CD4-positive, alpha-beta T cell (primary cell): ENCODE measurements at regions not wholly inside any gene's neighbourhood (a gene's known extent, or its start where the extent isn't known, plus 50 kb on each side); places are given as distances from the start of the nearest gene placed in this dataset.
"Not testable (repeated sequence)": the region's sequence is repeated elsewhere in the genome, so short reads cannot be mapped to it uniquely, and the experiment has no call there.

Experiments used
- ATAC-seq: fragments of 200-7000 bp; cut with Tn5 transposase; one replicate; pipeline ENCODE4 v1.10.0; 2022; ENCODE audit warnings: mild to moderate bottlenecking; ENCODE audit not compliant: poor library complexity
- CTCF ChIA-PET: fragments of 350-600 bp; sonication (Branson Sonifier 250); formaldehyde crosslinking; loops from one replicate; lab custom pipeline; 2021; ENCODE audit warnings: antibody characterized with exemption, inconsistent platforms; lab: Charles Lee
- POLR2A ChIA-PET: fragments of 350-600 bp; sonication (Branson Sonifier 250); formaldehyde crosslinking; loops from one replicate; lab custom pipeline; 2021; ENCODE audit warnings: antibody characterized with exemption, inconsistent platforms; lab: Charles Lee
- DNase-seq, 14 experiments: peaks; one replicate each; pipeline ENCODE4 v3.0.0-alpha.2; 2013 to 2020; ENCODE audit warnings: mixed read lengths in 2 of 14
- H3K27ac ChIP-seq, 2 donors: one replicate each; pipeline versions ENCODE4 v1.5.1 to v1.7.0; 2013; ENCODE audit warnings: low read length in 2 of 2, low read depth in 1 of 2, mild to moderate bottlenecking in 1 of 2
- H3K27me3 ChIP-seq, 2 experiments: 1 replicate in 1 of 2; 2 replicates in 1 of 2; pipeline versions ENCODE4 v1.6.1 to v1.7.0; 2013; ENCODE audit warnings: low read length in 2 of 2, control low read depth in 1 of 2, mild to moderate bottlenecking in 1 of 2, moderate library complexity in 1 of 2; ENCODE audit not compliant: insufficient read depth in 2 of 2, control insufficient read depth in 1 of 2
- H3K36me3 ChIP-seq: one replicate; pipeline ENCODE4 v1.6.1; 2013; ENCODE audit warnings: low read length, control low read depth; ENCODE audit not compliant: insufficient read depth
- H3K4me1 ChIP-seq: one replicate; pipeline ENCODE4 v1.6.1; 2013; ENCODE audit warnings: low read length, control low read depth; ENCODE audit not compliant: insufficient read depth
- H3K4me3 ChIP-seq: one replicate; pipeline ENCODE4 v1.5.1; 2013; ENCODE audit warnings: mild to moderate bottlenecking, low read length, moderate library complexity
- H3K9me3 ChIP-seq, 2 experiments: 1 replicate in 1 of 2; 2 replicates in 1 of 2; pipeline versions ENCODE4 v1.6.1 to v1.7.0; 2013; ENCODE audit warnings: low read length in 2 of 2, mild to moderate bottlenecking in 2 of 2, control low read depth in 1 of 2, moderate library complexity in 1 of 2; ENCODE audit not compliant: control insufficient read depth in 1 of 2, insufficient read depth in 1 of 2
- H3K27ac Mint-ChIP-seq: one replicate; pipeline ENCODE4 v1.8.0; 2020; ENCODE audit warnings: mixed read lengths
- H3K27me3 Mint-ChIP-seq: one replicate; pipeline ENCODE4 v1.8.0; 2021; ENCODE audit warnings: mixed read lengths
- H3K36me3 Mint-ChIP-seq: one replicate; pipeline ENCODE4 v1.8.0; 2021; ENCODE audit warnings: low read depth, mixed read lengths
- H3K4me1 Mint-ChIP-seq: one replicate; pipeline ENCODE4 v1.8.0; 2021; ENCODE audit warnings: low read depth, mixed read lengths
- H3K4me3 Mint-ChIP-seq: one replicate; pipeline ENCODE4 v1.8.0; 2020; ENCODE audit warnings: mild to moderate bottlenecking, mixed read lengths
- H3K9me3 Mint-ChIP-seq: one replicate; pipeline ENCODE4 v1.8.0; 2020; ENCODE audit warnings: mixed read lengths
- intact Hi-C, 2 experiments: fragments of 100-400 bp; cut with DNase I in 1 of 2; cut with micrococcal nuclease in 1 of 2; formaldehyde crosslinking; loops; one replicate each; pipeline versions ENCODE4 v1.15.1 to v1.9.0; 2023 to 2025; cut with DNase I, micrococcal nuclease

GRCh38 chr1:146416642-146417041 lies 187.8 kb upstream of the NOTCH2NLA start:
- H3K27ac ChIP-seq, DNase-seq, H3K4me1 ChIP-seq, H3K36me3 ChIP-seq, H3K4me3 ChIP-seq, H3K9me3 Mint-ChIP-seq, H3K4me3 Mint-ChIP-seq, H3K36me3 Mint-ChIP-seq, intact Hi-C loops, POLR2A ChIA-PET, H3K27ac Mint-ChIP-seq, ATAC-seq, H3K9me3 ChIP-seq, CTCF ChIA-PET, H3K27me3 Mint-ChIP-seq, H3K27me3 ChIP-seq: not testable (repeated sequence)
- peaks cover 13% of the 10 kb centered on the region for H3K4me1 Mint-ChIP-seq

DNA sequence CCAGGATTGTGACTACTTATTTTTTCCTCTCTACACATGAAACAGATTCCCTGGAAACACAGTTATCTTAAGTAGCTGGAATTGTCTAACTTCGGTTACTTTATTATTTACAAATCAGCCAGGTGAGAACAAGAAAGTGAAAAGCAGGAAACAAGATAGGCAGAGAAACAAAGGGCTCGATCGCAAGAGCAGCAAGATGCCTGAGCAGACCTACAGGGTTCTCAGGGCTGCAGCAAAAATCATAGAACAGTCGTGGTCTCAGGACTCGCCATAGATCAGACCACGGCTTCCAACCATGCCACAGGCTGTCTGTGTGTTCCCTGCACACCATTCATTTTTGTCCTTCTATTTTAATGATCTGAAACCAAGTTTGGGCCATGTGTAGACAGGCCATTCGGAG lies 186.2 kb upstream of the NOTCH2NLA start:
- Mint-ChIP-seq H3K27ac (peak overlapping the region; percentile 88), H3K4me1 (peaks cover 16% of the 10 kb centered on the region)
- H3K9me3 ChIP-seq, H3K4me3 Mint-ChIP-seq, H3K27me3 ChIP-seq, H3K9me3 Mint-ChIP-seq, H3K27ac ChIP-seq, CTCF ChIA-PET, DNase-seq, POLR2A ChIA-PET, H3K4me3 ChIP-seq, H3K4me1 ChIP-seq, ATAC-seq, H3K27me3 Mint-ChIP-seq, intact Hi-C loops, H3K36me3 Mint-ChIP-seq, H3K36me3 ChIP-seq: not testable (repeated sequence)

- ATAC-seq, intact Hi-C loops, H3K27ac ChIP-seq, H3K4me3 Mint-ChIP-seq, H3K9me3 ChIP-seq, H3K36me3 ChIP-seq, H3K27me3 Mint-ChIP-seq, H3K36me3 Mint-ChIP-seq, POLR2A ChIA-PET, H3K4me1 ChIP-seq, H3K9me3 Mint-ChIP-seq, H3K27me3 ChIP-seq, CTCF ChIA-PET, H3K27ac Mint-ChIP-seq: not testable (repeated sequence)
- DNase-seq: peak in 4 of 14 experiments; percentile 5 to 55 (median 8)
- peak overlapping the region; percentile 29 for H3K4me3 ChIP-seq
- peaks cover 19% of the 10 kb centered on the region for H3K4me1 Mint-ChIP-seq
Observed at GRCh38 chr1:146413911-146414310, 185.1 kb upstream of the NOTCH2NLA start.

GRCh38 chr1:146411923-146412322 lies 183.1 kb upstream of the NOTCH2NLA start:
- H3K36me3 Mint-ChIP-seq, H3K27me3 ChIP-seq, intact Hi-C loops, H3K9me3 ChIP-seq, POLR2A ChIA-PET, CTCF ChIA-PET, H3K4me3 ChIP-seq, H3K27ac ChIP-seq, H3K27me3 Mint-ChIP-seq, H3K9me3 Mint-ChIP-seq, H3K4me1 ChIP-seq, H3K36me3 ChIP-seq: not testable (repeated sequence)
- peaks cover 19% of the 10 kb centered on the region for H3K4me1 Mint-ChIP-seq
- peak overlapping the region; percentile 96 for H3K27ac Mint-ChIP-seq
- ATAC-seq (peak; percentile 53), DNase-seq (peak in 4 of 14 experiments; percentile 31 to 89 (median 36))
- peak overlapping the region; percentile 66 for H3K4me3 Mint-ChIP-seq

DNA sequence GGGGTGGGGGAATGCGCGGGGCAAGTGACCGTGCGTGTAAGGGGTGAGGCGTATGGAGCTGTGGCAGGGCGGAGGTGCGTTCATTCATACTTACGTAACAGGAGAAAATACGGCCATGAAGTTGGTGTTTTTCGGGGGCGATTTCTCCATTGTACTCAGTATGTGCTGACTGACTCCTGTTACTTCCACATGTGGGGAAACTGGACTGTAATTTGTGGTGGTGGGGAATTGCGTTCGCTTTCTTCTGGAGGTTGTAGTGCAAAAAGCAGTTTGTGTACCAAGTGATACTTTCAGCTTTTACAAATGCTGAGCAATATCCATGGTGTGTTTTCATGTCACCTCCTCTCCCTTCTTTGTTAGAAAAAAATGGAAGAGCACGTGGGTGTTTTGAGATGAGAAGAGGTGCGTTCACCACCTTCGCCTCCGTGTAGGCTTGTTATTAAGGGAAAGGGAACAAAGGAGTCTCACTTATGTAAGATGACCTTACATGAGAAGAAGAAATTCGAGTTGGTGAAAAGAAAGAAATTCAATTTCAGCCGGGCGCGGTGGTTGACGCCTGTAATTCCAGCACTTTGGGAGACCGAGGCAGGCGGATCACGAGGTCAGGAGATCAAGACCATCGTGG lies 181.1 kb upstream of the NOTCH2NLA start:
- H3K36me3 Mint-ChIP-seq, H3K27me3 Mint-ChIP-seq, H3K27ac ChIP-seq, H3K36me3 ChIP-seq, H3K27me3 ChIP-seq, H3K4me3 ChIP-seq, intact Hi-C loops, H3K9me3 ChIP-seq, CTCF ChIA-PET, H3K4me1 ChIP-seq, H3K9me3 Mint-ChIP-seq: not testable (repeated sequence)
- peaks cover 14% of the 10 kb centered on the region for H3K4me1 Mint-ChIP-seq
- DNase-seq (peak in 4 of 14 experiments; percentile 12 to 57 (median 34)), ATAC-seq (peak; percentile 80)
- peak overlapping the region; percentile 88 for H3K4me3 Mint-ChIP-seq
- POLR2A ChIA-PET: interaction anchor here (0.6 kb wide), 1 partner anchor 33 kb away, joined by 3 read pairs; no protein-coding TSS in a partner anchor
- peak overlapping the region; percentile 98 for H3K27ac Mint-ChIP-seq

DNA sequence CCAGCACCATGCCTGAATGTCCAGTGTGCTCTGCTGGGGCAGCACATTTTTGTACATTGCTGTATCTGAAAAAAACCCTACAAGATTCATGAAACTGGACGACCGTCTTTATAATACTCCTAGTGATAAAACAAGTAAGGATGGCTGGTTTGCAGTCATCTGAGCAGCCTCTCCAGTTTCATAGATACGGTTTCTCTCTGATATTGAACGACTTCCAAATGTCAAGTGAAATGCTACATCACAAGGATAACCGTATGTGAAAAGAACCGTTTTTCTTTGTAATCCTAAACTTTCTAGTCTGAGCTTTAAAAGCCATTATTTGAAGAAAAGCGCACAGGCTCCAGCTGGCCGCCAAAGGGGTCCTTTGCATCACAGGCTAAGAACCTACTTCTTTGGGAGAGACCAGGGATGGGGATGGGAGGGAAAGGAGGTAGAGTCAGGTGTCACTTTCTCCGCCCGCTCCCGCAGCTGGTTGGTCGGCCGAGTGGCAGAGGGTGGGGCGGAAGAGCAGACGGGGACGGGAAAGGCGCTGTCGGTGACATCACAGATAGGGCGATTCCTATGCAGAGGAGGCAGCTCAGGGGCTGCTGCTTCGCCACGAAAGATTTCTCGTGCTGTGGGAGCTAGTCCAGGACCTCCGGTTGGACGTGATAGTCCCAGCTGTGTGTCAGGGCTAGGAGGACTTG lies 180.4 kb upstream of the NOTCH2NLA start:
- H3K36me3 ChIP-seq, H3K4me3 Mint-ChIP-seq, H3K9me3 Mint-ChIP-seq, H3K27me3 Mint-ChIP-seq, intact Hi-C loops, POLR2A ChIA-PET, H3K4me3 ChIP-seq, H3K27me3 ChIP-seq, CTCF ChIA-PET, H3K4me1 ChIP-seq, H3K36me3 Mint-ChIP-seq, H3K27ac ChIP-seq, H3K9me3 ChIP-seq: not testable (repeated sequence)
- peaks cover 14% of the 10 kb centered on the region for H3K4me1 Mint-ChIP-seq
- ATAC-seq (peak; percentile 79), DNase-seq (peak in 3 of 14 experiments; percentile 23 to 39 (median 29))
- H3K27ac Mint-ChIP-seq: peak overlapping the region; percentile 98
